NCI-H82 (cell line): ENCODE measurements at regions not wholly inside any gene's neighbourhood (a gene's known extent, or its start where the extent isn't known, plus 50 kb on each side); places are given as distances from the start of the nearest gene placed in this dataset.

Experiments used
- DNase-seq: peaks from one replicate; lab custom pipeline; 2025; lab: John Stamatoyannopoulos, UW

GRCh38 chr15:93865586-93865985 is 365.8 kb upstream of the MCTP2 start:
- no peak for DNase-seq

- no peak for DNase-seq
These were observed 368.6 kb upstream of the MCTP2 start for GRCh38 chr15:93862791-93863190.

GRCh38 chr15:93861956-93862741 is 369.2 kb upstream of the MCTP2 start:
- DNase-seq, result no peak

- no peak for DNase-seq
These were observed 369.9 kb upstream of the MCTP2 start for GRCh38 chr15:93861413-93861812.

- DNase-seq, result no peak
These were observed 370.7 kb upstream of the MCTP2 start for GRCh38 chr15:93860701-93861100.

GRCh38 chr15:93859176-93859575 is 372.2 kb upstream of the MCTP2 start:
- no peak for DNase-seq

- DNase-seq, result no peak
These were observed 376.1 kb upstream of the MCTP2 start for GRCh38 chr15:93855181-93855826.

GRCh38 chr15:93854088-93854487 is 377.3 kb upstream of the MCTP2 start:
- no peak for DNase-seq

DNA sequence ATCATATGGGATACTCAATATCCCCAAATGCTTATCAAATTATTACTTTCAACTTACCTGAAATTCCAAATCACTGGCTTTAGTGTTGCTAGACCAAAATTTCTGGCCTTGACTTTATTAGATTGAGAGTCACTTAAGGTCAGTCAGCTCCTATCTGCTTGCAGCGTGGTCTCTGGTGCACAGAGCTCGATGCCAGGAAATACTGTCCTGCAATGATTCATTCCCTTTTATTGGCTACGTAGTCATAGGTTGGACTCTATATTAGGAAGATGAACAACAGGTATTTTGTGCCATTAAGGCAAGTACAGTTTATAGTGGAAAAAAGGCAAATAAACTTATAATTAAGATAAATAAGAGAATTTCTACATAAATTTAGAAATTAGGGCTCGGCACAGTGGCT is 378.6 kb upstream of the MCTP2 start:
- no peak for DNase-seq

- DNase-seq, result no peak
These were observed 382.9 kb upstream of the MCTP2 start for GRCh38 chr15:93848490-93848889.

DNA sequence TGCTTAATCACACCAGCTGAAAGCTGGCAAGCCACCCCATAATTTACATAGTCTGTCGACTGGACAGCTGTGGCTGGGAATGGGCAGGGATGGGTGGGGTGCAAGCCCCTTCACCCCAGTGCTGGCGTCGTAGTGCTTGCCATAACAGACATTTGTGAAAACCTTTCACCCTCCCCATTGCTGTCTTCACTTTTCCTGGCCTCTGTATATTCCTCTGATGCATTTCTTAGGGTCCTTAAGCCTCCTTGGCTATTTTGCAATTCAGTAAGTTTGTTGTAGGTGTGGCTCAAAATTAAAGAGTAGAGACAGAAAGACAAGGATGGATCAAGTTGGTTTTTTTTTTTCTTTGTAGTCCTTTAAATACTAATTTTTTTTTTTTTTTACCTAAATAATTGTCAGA is 383.3 kb upstream of the MCTP2 start:
- DNase-seq, result no peak

- DNase-seq, result no peak
These were observed 385.2 kb upstream of the MCTP2 start for GRCh38 chr15:93846148-93846547.

GRCh38 chr15:93837450-93837849 is 393.9 kb upstream of the MCTP2 start:
- DNase-seq, result no peak

- DNase-seq, result no peak
These were observed 396.0 kb upstream of the MCTP2 start for GRCh38 chr15:93835344-93835743.

GRCh38 chr15:93831641-93832040 is 399.7 kb upstream of the MCTP2 start:
- no peak for DNase-seq

DNA sequence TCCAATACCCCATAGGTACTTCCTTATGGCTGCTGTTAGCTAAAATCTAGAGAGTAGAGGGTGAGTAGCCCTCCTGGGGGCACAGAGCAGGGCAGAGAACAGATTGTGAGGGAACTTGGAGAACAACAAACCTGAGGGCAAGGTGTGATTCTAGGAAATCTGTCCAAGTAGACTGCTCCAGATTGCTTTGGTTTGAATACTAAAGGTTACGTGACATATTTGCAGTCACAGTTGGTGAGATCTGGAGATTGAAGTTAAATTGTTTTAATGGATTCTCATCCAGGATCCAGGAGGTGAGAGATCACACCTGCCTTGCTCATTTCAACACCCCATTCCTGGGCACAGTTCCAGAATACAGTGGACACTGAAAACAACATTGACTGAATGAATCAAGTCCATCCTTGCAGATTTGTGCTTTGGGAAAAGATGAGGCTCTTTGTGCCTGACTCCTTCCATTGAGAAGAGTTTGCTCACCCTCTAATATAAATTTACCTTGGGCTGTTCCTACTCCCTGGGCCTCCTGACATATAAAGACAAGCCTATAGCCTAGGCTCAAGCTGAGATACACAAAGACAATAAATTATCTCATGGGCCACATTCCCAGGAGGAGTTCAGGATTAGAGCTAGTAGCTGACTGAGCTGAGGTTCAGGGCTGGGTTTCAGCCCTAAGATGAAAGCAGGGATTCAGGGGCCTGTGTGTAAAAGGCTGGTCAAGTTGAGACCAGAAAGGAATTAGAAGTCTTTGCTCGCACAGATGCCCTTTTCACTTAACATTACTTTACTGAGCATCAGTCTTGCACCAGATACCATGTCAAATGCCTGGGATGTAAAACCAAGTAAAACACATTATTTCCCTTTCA is 400.9 kb upstream of the MCTP2 start:
- DNase-seq, result no peak

GRCh38 chr15:93829115-93829870 is 402.1 kb upstream of the MCTP2 start:
- no peak for DNase-seq

GRCh38 chr15:93826790-93827189 is 404.6 kb upstream of the MCTP2 start:
- DNase-seq, result no peak

GRCh38 chr15:93826293-93826692 is 405.1 kb upstream of the MCTP2 start:
- no peak for DNase-seq

DNA sequence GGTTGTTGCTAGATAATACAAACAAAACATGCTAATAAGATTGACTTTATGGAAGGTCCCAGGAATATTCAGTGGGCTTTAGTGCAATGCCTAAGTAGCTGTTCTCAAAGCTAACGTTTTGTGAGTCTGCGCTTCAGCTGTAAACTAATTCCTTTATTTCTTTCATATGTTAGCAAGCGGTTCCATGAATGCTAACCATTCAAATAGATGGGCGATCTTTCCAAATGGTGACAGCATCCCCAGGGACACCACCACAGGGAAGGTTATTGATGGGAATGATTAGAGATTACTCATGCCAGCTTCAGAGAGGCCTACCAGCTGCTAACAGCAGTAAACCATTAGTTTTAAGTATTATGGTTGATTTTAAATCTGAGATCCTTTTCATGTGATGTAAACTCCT is 405.7 kb upstream of the MCTP2 start:
- no peak for DNase-seq

DNA sequence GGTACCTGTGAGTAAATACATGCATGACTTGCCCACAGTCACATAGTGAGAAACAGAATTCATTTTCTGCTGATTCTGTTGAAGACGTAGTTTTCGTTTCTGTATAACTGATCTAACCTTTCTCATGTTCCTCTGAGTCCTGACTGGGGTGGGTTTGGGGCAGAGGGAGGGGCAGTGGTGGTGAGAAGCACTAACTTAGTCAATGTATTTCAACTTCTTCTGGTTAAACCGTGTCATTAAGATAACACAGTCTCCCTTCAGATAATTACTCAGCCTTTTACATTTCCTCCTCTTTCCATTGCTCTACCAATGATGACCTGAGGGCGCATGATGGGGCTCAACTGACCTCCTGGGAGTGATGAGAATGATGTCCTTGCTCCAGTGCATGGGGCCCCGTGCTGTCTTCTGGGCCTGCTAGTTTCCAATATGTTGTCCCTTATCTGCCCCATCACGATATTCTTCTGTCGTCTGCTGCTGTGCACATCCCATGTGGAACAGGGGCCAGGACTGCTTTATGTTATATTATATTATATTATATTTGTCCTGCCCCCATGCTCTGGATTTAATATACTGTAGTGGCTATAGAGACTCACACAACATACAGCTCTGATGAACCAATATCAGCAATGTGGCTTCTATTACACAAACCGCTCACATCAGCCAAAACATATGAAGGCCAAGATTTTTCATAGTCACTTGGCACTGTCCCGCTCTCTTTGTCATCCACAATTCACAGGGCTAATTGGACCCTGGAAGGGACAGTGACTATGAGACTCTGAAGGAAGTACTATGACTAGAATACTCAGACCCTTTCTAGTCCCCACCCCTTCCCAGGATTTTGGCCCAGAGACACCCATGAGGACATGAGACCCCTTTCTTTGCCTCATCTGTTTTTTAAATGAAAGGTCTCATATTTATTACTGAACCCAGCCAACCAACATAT is 407.1 kb upstream of the MCTP2 start:
- no peak for DNase-seq
